Cardiac fibroblast (primary cell): ENCODE measurements at regions not wholly inside any gene's neighbourhood (a gene's known extent, or its start where the extent isn't known, plus 50 kb on each side); places are given as distances from the start of the nearest gene placed in this dataset.

Experiments used
- DNase-seq, 2 donors: peaks; one replicate each; pipeline versions ENCODE4 v3.0.0 to v3.0.0-alpha.2; 2010; ENCODE audit warnings: low read depth in 2 of 2
- H3K4me3 ChIP-seq, 2 donors: replicated peaks in 1 of 2; 1 replicate in 1 of 2; 2 replicates in 1 of 2; pipeline ENCODE4 v1.5.1; 2011; ENCODE audit warnings: low read depth in 2 of 2, low read length in 2 of 2, mild to moderate bottlenecking in 2 of 2, moderate library complexity in 1 of 2
- CTCF ChIP-seq: IDR thresholded peaks from one replicate; pipeline ENCODE4 v1.5.1; 2011; ENCODE audit warnings: low read depth, mild to moderate bottlenecking, low read length, inconsistent platforms

- DNase-seq, result no peak
- TF ChIP-seq CTCF, result no peak
- H3K4me3 ChIP-seq, result no peak overlapping the region
Observed at GRCh38 chr5:30725073-30725472, 468.4 kb upstream of the CDH6 start.

- DNase-seq, result no peak
- TF ChIP-seq CTCF, result no peak
- no peak overlapping the region for H3K4me3 ChIP-seq
Observed at GRCh38 chr5:30698217-30698616, 495.3 kb upstream of the CDH6 start.

GRCh38 chr5:30693326-30693725 is 500.2 kb upstream of the CDH6 start:
- DNase-seq, result no peak
- TF ChIP-seq CTCF, result no peak
- H3K4me3 ChIP-seq, result no peak overlapping the region

- DNase-seq, result no peak
- no peak overlapping the region for H3K4me3 ChIP-seq
- no peak for TF ChIP-seq CTCF
Observed at GRCh38 chr5:30690931-30691330, 502.6 kb upstream of the CDH6 start.

GRCh38 chr5:30687461-30687860 is 506.0 kb upstream of the CDH6 start:
- no peak overlapping the region for H3K4me3 ChIP-seq
- TF ChIP-seq CTCF, result no peak
- no peak for DNase-seq

GRCh38 chr5:30686530-30686929 is 507.0 kb upstream of the CDH6 start:
- TF ChIP-seq CTCF, result no peak
- no peak for DNase-seq
- H3K4me3 ChIP-seq, result no peak overlapping the region

- no peak overlapping the region for H3K4me3 ChIP-seq
- no peak for DNase-seq
- TF ChIP-seq CTCF, result no peak
Observed at GRCh38 chr5:30676223-30676840, 517.2 kb upstream of the CDH6 start.
